PFSK-1 (cell line): ENCODE measurements at regions not wholly inside any gene's neighbourhood (a gene's known extent, or its start where the extent isn't known, plus 50 kb on each side); places are given as distances from the start of the nearest gene placed in this dataset.

Source experiments
- FOXP2 ChIP-seq: optimal IDR thresholded peaks from 2 replicates; pipeline ENCODE3; 2011; ENCODE audit warnings: borderline replicate concordance, control low read depth, inconsistent platforms; ENCODE audit not compliant: insufficient read depth; ENCODE audit errors: extremely low read length, extremely low read depth
- POLR2AphosphoS5 ChIP-seq: IDR thresholded peaks from 2 replicates; pipeline ENCODE4 v1.6.1; 2012; ENCODE audit warnings: low read depth, mild to moderate bottlenecking, control low read depth, low read length, moderate library complexity
- REST ChIP-seq, 2 experiments: IDR thresholded peaks; 2 replicates each; pipeline versions ENCODE4 v1.6.1 to v1.8.0; 2011 to 2012; ENCODE audit warnings: low read depth in 2 of 2, low read length in 2 of 2, control low read depth in 1 of 2, inconsistent platforms in 1 of 2, mild to moderate bottlenecking in 1 of 2, moderate library complexity in 1 of 2; ENCODE audit not compliant: insufficient read depth in 1 of 2
- SIN3A ChIP-seq: IDR thresholded peaks from 2 replicates; pipeline ENCODE4 v1.6.1; 2012; ENCODE audit warnings: mild to moderate bottlenecking, low read length, moderate library complexity, borderline replicate concordance; ENCODE audit not compliant: insufficient read depth
- TAF1 ChIP-seq: IDR thresholded peaks from 2 replicates; pipeline ENCODE4 v1.6.1; 2012; ENCODE audit warnings: low read length, control low read depth, borderline replicate concordance; ENCODE audit not compliant: insufficient read depth

- TF ChIP-seq TAF1 = no peak
- TF ChIP-seq POLR2AphosphoS5 = no peak
- TF ChIP-seq SIN3A = no peak
- no peak for TF ChIP-seq FOXP2
- no peak for TF ChIP-seq REST (IDR thresholded peaks at IDR 0.05; ENCODE audit: insufficient read depth in 1 of 2, low read depth in 2 of 2, low read length in 2 of 2)
Measured at GRCh38 chr13:105959876-105960275, 575.6 kb downstream of the EFNB2 start.

GRCh38 chr13:105957769-105958438 is 577.6 kb downstream of the EFNB2 start:
- TF ChIP-seq TAF1 (no peak), REST (IDR thresholded peaks at IDR 0.05; ENCODE audit: insufficient read depth in 1 of 2, low read depth in 2 of 2, low read length in 2 of 2) (no peak), POLR2AphosphoS5 (no peak), SIN3A (no peak), FOXP2 (no peak)

- TF ChIP-seq SIN3A = no peak
- no peak for TF ChIP-seq FOXP2
- no peak for TF ChIP-seq POLR2AphosphoS5
- TF ChIP-seq REST (IDR thresholded peaks at IDR 0.05; ENCODE audit: insufficient read depth in 1 of 2, low read depth in 2 of 2, low read length in 2 of 2) = no peak
- no peak for TF ChIP-seq TAF1
Measured at GRCh38 chr13:105956921-105957320, 578.5 kb downstream of the EFNB2 start.

- TF ChIP-seq SIN3A (no peak), TAF1 (no peak), POLR2AphosphoS5 (no peak), REST (IDR thresholded peaks at IDR 0.05; ENCODE audit: insufficient read depth in 1 of 2, low read depth in 2 of 2, low read length in 2 of 2) (no peak), FOXP2 (no peak)
Measured at GRCh38 chr13:105952973-105953290, 582.5 kb downstream of the EFNB2 start.
